H1 (cell line): ENCODE measurements at regions not wholly inside any gene's neighbourhood (a gene's known extent, or its start where the extent isn't known, plus 50 kb on each side); places are given as distances from the start of the nearest gene placed in this dataset.

Source experiments
- CTCF ChIA-PET: fragments of 300-600 bp; sonication (Branson Sonifier 250); formaldehyde crosslinking; loops from one replicate; lab custom pipeline; 2021; ENCODE audit not compliant: partially characterized antibody; lab: Charles Lee
- POLR2A ChIA-PET: fragments of 300-600 bp; sonication (Branson Sonifier 250); formaldehyde crosslinking; loops from one replicate; lab custom pipeline; 2021; ENCODE audit warnings: inconsistent platforms; ENCODE audit not compliant: partially characterized antibody; lab: Charles Lee
- DNase-seq, 2 experiments: peaks; one replicate each; pipeline versions ENCODE4 v3.0.0 to v3.0.0-alpha.2; 2010 to 2022; ENCODE audit warnings: low spot score in 2 of 2, low read depth in 1 of 2, mixed read lengths in 1 of 2
- FAIRE-seq: peaks from 2 replicates; lab custom pipeline; 2011; peaks lifted over from hg19 to GRCh38; lab: Jason Lieb, UNC
- H2AFZ ChIP-seq: 2 replicates; pipeline ENCODE4 v1.8.1; 2012; ENCODE audit warnings: low read length, inconsistent platforms
- H2AK5ac ChIP-seq: 2 replicates; pipeline ENCODE4 v1.6.1; 2013; ENCODE audit warnings: low read depth, low read length
- H2BK120ac ChIP-seq: replicated peaks from 2 replicates; pipeline ENCODE3; 2013; ENCODE audit warnings: low read depth, low read length, inconsistent platforms
- H2BK12ac ChIP-seq: 2 replicates; pipeline ENCODE4 v1.6.1; 2013; ENCODE audit warnings: low read depth, low read length
- H2BK15ac ChIP-seq: 2 replicates; pipeline ENCODE4 v1.6.1; 2013; ENCODE audit warnings: low read length
- H2BK20ac ChIP-seq: 2 replicates; pipeline ENCODE4 v1.6.1; 2013; ENCODE audit warnings: low read length
- H2BK5ac ChIP-seq: 2 replicates; pipeline ENCODE4 v1.6.1; 2013; ENCODE audit warnings: low read depth, low read length
- H3K14ac ChIP-seq: 2 replicates; pipeline ENCODE4 v1.6.1; 2013; ENCODE audit warnings: inconsistent platforms; ENCODE audit not compliant: insufficient read length
- H3K18ac ChIP-seq: 2 replicates; pipeline ENCODE4 v1.6.1; 2013; ENCODE audit warnings: low read length; ENCODE audit errors: extremely low read depth
- H3K23ac ChIP-seq: 2 replicates; pipeline ENCODE4 v1.6.1; 2013; ENCODE audit warnings: inconsistent platforms; ENCODE audit not compliant: insufficient read length
- H3K23me2 ChIP-seq: 2 replicates; pipeline ENCODE4 v1.6.1; 2013; ENCODE audit warnings: low read depth, low read length
- H3K27ac ChIP-seq: 2 replicates; pipeline ENCODE4 v1.6.1; 2011; ENCODE audit warnings: low read depth, low read length, inconsistent platforms
- H3K27me3 ChIP-seq, 4 experiments: replicated peaks in 1 of 4; 1 replicate in 1 of 4; 2 replicates in 3 of 4; pipeline versions ENCODE4 v1.6.1 to v1.8.1; 2011 to 2013; ENCODE audit warnings: low read length in 3 of 4, mild to moderate bottlenecking in 3 of 4, inconsistent platforms in 2 of 4, mixed read lengths in 2 of 4, moderate library complexity in 1 of 4; ENCODE audit not compliant: control insufficient read depth in 3 of 4, insufficient read depth in 3 of 4; ENCODE audit errors: extremely low read depth in 1 of 4
- H3K36me3 ChIP-seq, 4 experiments: 2 replicates each; pipeline versions ENCODE4 v1.6.1 to v1.8.1; 2011 to 2013; ENCODE audit warnings: mild to moderate bottlenecking in 4 of 4, low read length in 3 of 4, moderate library complexity in 2 of 4, control low read depth in 1 of 4, inconsistent platforms in 1 of 4; ENCODE audit not compliant: insufficient read depth in 4 of 4, control insufficient read depth in 2 of 4
- H3K4ac ChIP-seq: replicated peaks from 2 replicates; pipeline ENCODE3; 2013; ENCODE audit warnings: low read length, low read depth, mixed read lengths, inconsistent platforms; ENCODE audit not compliant: insufficient read length
- H3K4me1 ChIP-seq, 4 experiments: replicated peaks in 1 of 4; 1 replicate in 1 of 4; 2 replicates in 3 of 4; pipeline versions ENCODE4 v1.6.1 to v1.8.1; 2011 to 2013; ENCODE audit warnings: low read length in 3 of 4, inconsistent platforms in 2 of 4, mixed read lengths in 1 of 4; ENCODE audit not compliant: insufficient read depth in 4 of 4, control insufficient read depth in 3 of 4
- H3K4me2 ChIP-seq, 2 experiments: 2 replicates each; pipeline versions ENCODE4 v1.6.1 to v1.8.1; 2011 to 2013; ENCODE audit warnings: low read depth in 2 of 2, low read length in 2 of 2, control low read depth in 1 of 2, inconsistent platforms in 1 of 2, mild to moderate bottlenecking in 1 of 2; ENCODE audit not compliant: insufficient read depth in 1 of 2
- H3K4me3 ChIP-seq, 4 experiments: fragments of 200-600, 300-600 bp in 1 of 4; sonication (generic), shearing (Covaris generic), sonication (Bioruptor Twin) in 1 of 4; 2 replicates each; pipeline versions ENCODE4 v1.5.1 to v1.8.1; 2011 to 2016; ENCODE audit warnings: low read length in 4 of 4, low read depth in 3 of 4, control low read depth in 2 of 4, inconsistent platforms in 2 of 4, mild to moderate bottlenecking in 2 of 4, mixed read lengths in 1 of 4, moderate library complexity in 1 of 4; ENCODE audit not compliant: insufficient read depth in 2 of 4; ENCODE audit errors: extremely low read depth in 1 of 4
- H3K56ac ChIP-seq: replicated peaks from 2 replicates; pipeline ENCODE3; 2013; ENCODE audit warnings: low read depth, mild to moderate bottlenecking, mixed read lengths, low read length, inconsistent platforms; ENCODE audit not compliant: insufficient read length
- H3K79me1 ChIP-seq: 2 replicates; pipeline ENCODE4 v1.6.1; 2013; ENCODE audit warnings: low read depth, low read length, control low read depth
- H3K79me2 ChIP-seq, 2 experiments: 2 replicates each; pipeline versions ENCODE4 v1.6.1 to v1.8.1; 2012 to 2013; ENCODE audit warnings: low read length in 2 of 2, mild to moderate bottlenecking in 2 of 2, inconsistent platforms in 1 of 2; ENCODE audit not compliant: insufficient read depth in 2 of 2, control insufficient read depth in 1 of 2
- H3K9ac ChIP-seq, 4 experiments: replicated peaks in 1 of 4; 1 replicate in 1 of 4; 2 replicates in 3 of 4; pipeline versions ENCODE4 v1.6.1 to v1.8.1; 2011 to 2013; ENCODE audit warnings: low read depth in 3 of 4, low read length in 3 of 4, control low read depth in 2 of 4, mild to moderate bottlenecking in 2 of 4, moderate library complexity in 2 of 4, inconsistent platforms in 1 of 4; ENCODE audit errors: extremely low read depth in 1 of 4
- H3K9me3 ChIP-seq, 2 experiments: 2 replicates each; pipeline versions ENCODE4 v1.6.1 to v1.8.1; 2012 to 2013; ENCODE audit warnings: mild to moderate bottlenecking in 2 of 2, moderate library complexity in 2 of 2, control low read depth in 1 of 2, inconsistent platforms in 1 of 2, low read depth in 1 of 2, low read length in 1 of 2, mixed read lengths in 1 of 2; ENCODE audit not compliant: insufficient read depth in 2 of 2
- H4K20me1 ChIP-seq, 2 experiments: replicated peaks in 1 of 2; 2 replicates each; pipeline versions ENCODE3 to v1.8.1; 2011 to 2013; ENCODE audit warnings: inconsistent platforms in 2 of 2, low read length in 2 of 2, mild to moderate bottlenecking in 1 of 2; ENCODE audit not compliant: insufficient read depth in 2 of 2, control insufficient read depth in 1 of 2
- H4K5ac ChIP-seq: 2 replicates; pipeline ENCODE4 v1.6.1; 2013; ENCODE audit warnings: low read length, low read depth, mixed read lengths, inconsistent platforms; ENCODE audit not compliant: insufficient read length
- H4K8ac ChIP-seq: 2 replicates; pipeline ENCODE4 v1.8.0; 2013; ENCODE audit warnings: mild to moderate bottlenecking, moderate library complexity, low read length, inconsistent platforms; ENCODE audit not compliant: insufficient read depth; ENCODE audit errors: extremely low read depth
- H4K91ac ChIP-seq: replicated peaks from 2 replicates; pipeline ENCODE3; 2013; ENCODE audit warnings: low read length, mixed read lengths, inconsistent platforms; ENCODE audit not compliant: insufficient read length
- CEBPB ChIP-seq: IDR thresholded peaks from 2 replicates; pipeline ENCODE4 v1.6.1; 2012; ENCODE audit warnings: low read depth, low read length
- EGR1 ChIP-seq: IDR thresholded peaks from 2 replicates; pipeline ENCODE4 v1.6.1; 2011; ENCODE audit warnings: low read depth, low read length, borderline replicate concordance
- NRF1 ChIP-seq: IDR thresholded peaks from 2 replicates; pipeline ENCODE4 v1.6.1; 2011; ENCODE audit warnings: mild to moderate bottlenecking, low read depth, low read length, improper control_type of control experiment
- POLR2A ChIP-seq, 2 experiments: IDR thresholded peaks; 1 replicate in 1 of 2; 2 replicates in 1 of 2; pipeline ENCODE4 v1.6.1; 2011; ENCODE audit warnings: low read depth in 2 of 2, low read length in 2 of 2, mild to moderate bottlenecking in 2 of 2; ENCODE audit errors: control extremely low read depth in 1 of 2
- RBBP5 ChIP-seq: IDR thresholded peaks from 2 replicates; pipeline ENCODE4 v1.7.1; 2012; ENCODE audit warnings: low read depth, mild to moderate bottlenecking, inconsistent platforms, low read length, moderate library complexity, borderline replicate concordance
- WGBS, 2 experiments: shearing (Covaris generic) in 1 of 2; methylation state at CpG; one replicate each; pipeline versions ENCODE4 v1.1.6 to v1.1.7; 2013 to 2015; ENCODE audit warnings: low lambda C conversion rate in 2 of 2, mixed read lengths in 2 of 2, inconsistent platforms in 1 of 2, low coverage in 1 of 2, missing lambda C conversion rate in 1 of 2; ENCODE audit not compliant: insufficient replicate concordance in 2 of 2, insufficient coverage in 1 of 2, insufficient read length in 1 of 2; ENCODE audit errors: extremely low coverage in 1 of 2, missing lambda C conversion rate in 1 of 2; 5-methylcytosine and 5-hydroxymethylcytosine counted together

GRCh38 chr3:194276768-194277103 lies 74.4 kb downstream of the CPN2 start:
- Histone ChIP-seq H3K4me3 (no peak overlapping the region), H3K56ac (no peak overlapping the region), H2BK20ac (no peak overlapping the region), H4K91ac (peak overlapping the region; percentile 36), H2BK120ac (peak overlapping the region; percentile 50), H4K8ac (no peak overlapping the region), H3K27ac (no peak overlapping the region), H3K27me3 (no peaks in the 10 kb centered on the region; a peak in 1 of 7 replicates), H3K4me1 (peaks cover 0 to 14% (median 6%) of the 10 kb centered on the region in 4 experiments; a peak in 5 of 7 replicates), H2AK5ac (no peak overlapping the region), H4K5ac (no peak overlapping the region), H3K79me2 (no peaks in the 10 kb centered on the region), H3K79me1 (no peaks in the 10 kb centered on the region), H3K23ac (no peak overlapping the region), H2BK15ac (peak overlapping the region; percentile 95; the same call in 1 of the 2 replicates), H3K14ac (no peak overlapping the region), H3K4ac (no peak overlapping the region), H3K36me3 (no peaks in the 10 kb centered on the region), H3K9ac (no peak overlapping the region), H2BK5ac (no peak overlapping the region), H2AFZ (no peak overlapping the region), H3K18ac (no peak overlapping the region), H3K9me3 (no peaks in the 10 kb centered on the region), H2BK12ac (0 out of 2 replicates have a peak overlapping the region, but pooled peaks have one; percentile 60), H3K23me2 (no peaks in the 10 kb centered on the region), H3K4me2 (no peak overlapping the region), H4K20me1 (no peaks in the 10 kb centered on the region)
- DNase-seq (no peak), FAIRE-seq (no peak)
- ChIA-PET CTCF (interaction anchor here (1.1 to 2.2 kb wide), 4 partner anchors 13 to 67 kb away, joined by 3 to 8 read pairs (median 4); no protein-coding TSS in a partner anchor), POLR2A (interaction anchor here (0.8 to 1.3 kb wide), 2 partner anchors 18 to 21 kb away, joined by 4 to 5 read pairs; no protein-coding TSS in a partner anchor)
- 77% methylated on average over 4 of the region's 4 CpGs; no CpG with 5 or more reads in 1 of the 2 experiments for WGBS, 2 experiments
- TF ChIP-seq NRF1, result no peak
- TF ChIP-seq POLR2A (IDR thresholded peaks at IDR 0.05; ENCODE audit: control extremely low read depth in 1 of 2, low read depth in 2 of 2, low read length in 2 of 2), result no peak
- no peak for TF ChIP-seq RBBP5
- no peak for TF ChIP-seq EGR1
- TF ChIP-seq CEBPB, result no peak
